H9 (cell line): ENCODE measurements at regions not wholly inside any gene's neighbourhood (a gene's known extent, or its start where the extent isn't known, plus 50 kb on each side); places are given as distances from the start of the nearest gene placed in this dataset.

ENCODE experiments used
- DNase-seq: peaks from one replicate; pipeline ENCODE4 v3.0.0-alpha.2; 2017
- H2AFZ ChIP-seq: one replicate; pipeline ENCODE4 v1.6.1; 2013; ENCODE audit warnings: mild to moderate bottlenecking, low read length, control low read depth, moderate library complexity
- H2AK5ac ChIP-seq: 2 replicates; pipeline ENCODE4 v1.6.1; 2013; ENCODE audit warnings: low read length, control low read depth, mixed read lengths; ENCODE audit not compliant: insufficient read length
- H2BK120ac ChIP-seq: one replicate; pipeline ENCODE4 v1.6.1; 2013; ENCODE audit warnings: low read depth, mild to moderate bottlenecking, low read length, control low read depth, inconsistent platforms; ENCODE audit not compliant: poor library complexity, severe bottlenecking
- H2BK12ac ChIP-seq: 2 replicates; pipeline ENCODE4 v1.6.1; 2013; ENCODE audit warnings: low read length, control low read depth, mixed read lengths, low read depth; ENCODE audit not compliant: insufficient read length
- H2BK15ac ChIP-seq: 2 replicates; pipeline ENCODE4 v1.6.1; 2013; ENCODE audit warnings: low read depth, low read length, control low read depth
- H2BK20ac ChIP-seq: one replicate; pipeline ENCODE4 v1.6.1; 2013; ENCODE audit warnings: low read depth, mild to moderate bottlenecking, low read length, control low read depth, inconsistent platforms; ENCODE audit not compliant: poor library complexity, severe bottlenecking
- H2BK5ac ChIP-seq: 2 replicates; pipeline ENCODE4 v1.6.1; 2013; ENCODE audit warnings: low read length, control low read depth, mixed read lengths; ENCODE audit not compliant: insufficient read length
- H3K14ac ChIP-seq: 2 replicates; pipeline ENCODE4 v1.6.1; 2013; ENCODE audit warnings: low read length, control low read depth; ENCODE audit not compliant: insufficient read depth
- H3K18ac ChIP-seq: 2 replicates; pipeline ENCODE4 v1.6.1; 2013; ENCODE audit warnings: low read depth, mild to moderate bottlenecking, mixed read lengths, low read length, control low read depth; ENCODE audit not compliant: insufficient read length
- H3K23ac ChIP-seq: 2 replicates; pipeline ENCODE4 v1.6.1; 2013; ENCODE audit warnings: low read length, control low read depth, mixed read lengths, low read depth; ENCODE audit not compliant: insufficient read length
- H3K23me2 ChIP-seq: 2 replicates; pipeline ENCODE4 v1.6.1; 2013; ENCODE audit warnings: low read depth, mild to moderate bottlenecking, mixed read lengths, low read length, control low read depth; ENCODE audit not compliant: insufficient read length, poor library complexity, severe bottlenecking
- H3K27ac ChIP-seq: 2 replicates; pipeline ENCODE4 v1.5.1; 2013; ENCODE audit warnings: low read length, control low read depth, mixed read lengths, low read depth; ENCODE audit not compliant: insufficient read length
- H3K27me3 ChIP-seq: 2 replicates; pipeline ENCODE4 v1.6.1; 2013; ENCODE audit warnings: low read length, control low read depth, inconsistent platforms; ENCODE audit not compliant: insufficient read depth
- H3K4ac ChIP-seq: 2 replicates; pipeline ENCODE4 v1.6.1; 2013; ENCODE audit warnings: low read depth, mild to moderate bottlenecking, control low read depth, inconsistent platforms, low read length, moderate library complexity
- H3K4me1 ChIP-seq: 2 replicates; pipeline ENCODE4 v1.6.1; 2013; ENCODE audit warnings: low read length, control low read depth, inconsistent platforms; ENCODE audit not compliant: insufficient read depth
- H3K4me2 ChIP-seq: 2 replicates; pipeline ENCODE4 v1.6.1; 2013; ENCODE audit warnings: low read length, control low read depth, mixed read lengths; ENCODE audit not compliant: insufficient read length, insufficient read depth
- H3K56ac ChIP-seq: 2 replicates; pipeline ENCODE4 v1.6.1; 2013; ENCODE audit warnings: low read depth, mild to moderate bottlenecking, mixed read lengths, low read length, control low read depth; ENCODE audit not compliant: insufficient read length
- H3K79me1 ChIP-seq: 2 replicates; pipeline ENCODE4 v1.6.1; 2013; ENCODE audit warnings: low read depth, mild to moderate bottlenecking, moderate library complexity, low read length, control low read depth, inconsistent platforms; ENCODE audit not compliant: insufficient read depth, poor library complexity, severe bottlenecking
- H3K79me2 ChIP-seq: 2 replicates; pipeline ENCODE4 v1.6.1; 2013; ENCODE audit warnings: low read length, control low read depth, inconsistent platforms; ENCODE audit not compliant: insufficient read depth
- H3K9ac ChIP-seq: 2 replicates; pipeline ENCODE4 v1.6.1; 2013; ENCODE audit warnings: low read length, control low read depth, mixed read lengths; ENCODE audit not compliant: insufficient read length; ENCODE audit errors: extremely low read depth
- H3K9me3 ChIP-seq: one replicate; pipeline ENCODE4 v1.6.1; 2013; ENCODE audit warnings: low read depth, low read length, inconsistent platforms; ENCODE audit not compliant: control insufficient read depth
- H3T11ph ChIP-seq: one replicate; pipeline ENCODE4 v1.6.1; 2013; ENCODE audit warnings: mild to moderate bottlenecking, low read length, control low read depth, inconsistent platforms
- H4K20me1 ChIP-seq: one replicate; pipeline ENCODE4 v1.6.1; 2013; ENCODE audit not compliant: control insufficient read depth, insufficient read length, insufficient read depth
- H4K5ac ChIP-seq: 2 replicates; pipeline ENCODE4 v1.6.1; 2013; ENCODE audit warnings: low read depth, mild to moderate bottlenecking, mixed read lengths, low read length, control low read depth; ENCODE audit not compliant: insufficient read length
- H4K8ac ChIP-seq: replicated peaks from 2 replicates; pipeline ENCODE4 v1.6.1; 2013; ENCODE audit warnings: low read length, control low read depth, mixed read lengths, low read depth; ENCODE audit not compliant: insufficient read length
- H4K91ac ChIP-seq: 2 replicates; pipeline ENCODE4 v1.6.1; 2013; ENCODE audit warnings: low read depth, mild to moderate bottlenecking, moderate library complexity, mixed read lengths, low read length, control low read depth; ENCODE audit not compliant: insufficient read length
- H3K27ac Mint-ChIP-seq, 3 experiments: 2 replicates in 2 of 3; 3 replicates in 1 of 3; pipeline ENCODE4 v1.8.0; 2020 to 2021; ENCODE audit warnings: mixed read lengths in 3 of 3, mild to moderate bottlenecking in 1 of 3, moderate library complexity in 1 of 3
- H3K27me3 Mint-ChIP-seq: 2 replicates; pipeline ENCODE4 v1.8.0; 2021; ENCODE audit warnings: low read depth, mild to moderate bottlenecking, moderate library complexity, mixed read lengths
- H3K36me3 Mint-ChIP-seq, 3 experiments: 2 replicates in 2 of 3; 3 replicates in 1 of 3; pipeline ENCODE4 v1.8.0; 2020 to 2021; ENCODE audit warnings: low read depth in 3 of 3, mixed read lengths in 3 of 3; ENCODE audit not compliant: insufficient read depth in 1 of 3
- H3K4me1 Mint-ChIP-seq, 2 experiments: 2 replicates each; pipeline ENCODE4 v1.8.0; 2020; ENCODE audit warnings: mixed read lengths in 2 of 2
- H3K4me3 Mint-ChIP-seq, 2 experiments: 2 replicates in 1 of 2; 3 replicates in 1 of 2; pipeline ENCODE4 v1.8.0; 2020 to 2021; ENCODE audit warnings: mild to moderate bottlenecking in 2 of 2, mixed read lengths in 2 of 2, moderate library complexity in 1 of 2
- H3K9me3 Mint-ChIP-seq, 2 experiments: 2 replicates in 1 of 2; 3 replicates in 1 of 2; pipeline ENCODE4 v1.8.0; 2020; ENCODE audit warnings: mild to moderate bottlenecking in 2 of 2, mixed read lengths in 2 of 2, moderate library complexity in 1 of 2
- WGBS: extraction: QIAGEN DNeasy Blood & Tissue Kit; methylation state at CpG from one replicate; pipeline ENCODE4 v1.1.7; 2013; ENCODE audit warnings: missing lambda C conversion rate, low lambda C conversion rate, mixed read lengths; ENCODE audit not compliant: insufficient read length; ENCODE audit errors: extremely low coverage; 5-methylcytosine and 5-hydroxymethylcytosine counted together
- TF ChIP-seq, protein P1 (sequence below): fragments of 200-600 bp; sonication (generic); conservative IDR thresholded peaks from 3 replicates; pipeline ENCODE4 v1.8.0; 2021; ENCODE audit warnings: antibody characterized with exemption, mild to moderate bottlenecking

DNA sequence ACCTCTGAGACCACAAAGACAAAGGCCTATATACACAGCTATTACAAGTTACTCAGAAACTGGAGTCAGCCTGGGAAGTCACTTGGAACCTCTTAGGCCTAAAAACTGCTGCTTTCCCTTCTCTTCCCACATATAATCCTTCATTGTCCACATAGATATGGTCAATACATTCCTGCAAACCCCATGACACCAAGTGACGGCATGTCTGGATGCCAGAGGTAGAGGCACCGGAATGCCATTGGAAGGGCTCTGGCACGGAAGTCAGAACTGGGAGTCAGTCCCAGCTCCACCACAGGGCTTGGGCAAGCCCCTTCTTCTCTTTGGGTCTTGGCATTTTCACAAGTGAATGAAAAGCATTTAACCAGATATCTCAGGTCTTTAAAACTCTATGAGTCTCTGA lies 204.7 kb downstream of the MATN1 start:
- no peak overlapping the region for H2BK20ac ChIP-seq
- H3K79me2 ChIP-seq = no peaks in the 10 kb centered on the region
- H3K23me2 ChIP-seq = no peaks in the 10 kb centered on the region
- Mint-ChIP-seq H3K4me3 (no peak overlapping the region), H3K9me3 (no peaks in the 10 kb centered on the region; a peak in 1 of 5 replicates), H3K27ac (no peak overlapping the region), H3K4me1 (peaks cover 17 to 23% of the 10 kb centered on the region in 2 experiments), H3K36me3 (no peaks in the 10 kb centered on the region), H3K27me3 (peaks cover 10% of the 10 kb centered on the region)
- no peak overlapping the region for H3T11ph ChIP-seq
- no peak overlapping the region for H4K8ac ChIP-seq
- no peak overlapping the region for H3K9ac ChIP-seq
- no peak overlapping the region for H3K4me2 ChIP-seq
- H2BK15ac ChIP-seq = no peak overlapping the region
- H3K27me3 ChIP-seq = no peaks in the 10 kb centered on the region
- no peaks in the 10 kb centered on the region for H4K20me1 ChIP-seq
- H3K23ac ChIP-seq = no peak overlapping the region
- no peak overlapping the region for H3K27ac ChIP-seq
- DNase-seq = no peak
- H4K5ac ChIP-seq = no peak overlapping the region
- TF ChIP-seq, protein P1, sequence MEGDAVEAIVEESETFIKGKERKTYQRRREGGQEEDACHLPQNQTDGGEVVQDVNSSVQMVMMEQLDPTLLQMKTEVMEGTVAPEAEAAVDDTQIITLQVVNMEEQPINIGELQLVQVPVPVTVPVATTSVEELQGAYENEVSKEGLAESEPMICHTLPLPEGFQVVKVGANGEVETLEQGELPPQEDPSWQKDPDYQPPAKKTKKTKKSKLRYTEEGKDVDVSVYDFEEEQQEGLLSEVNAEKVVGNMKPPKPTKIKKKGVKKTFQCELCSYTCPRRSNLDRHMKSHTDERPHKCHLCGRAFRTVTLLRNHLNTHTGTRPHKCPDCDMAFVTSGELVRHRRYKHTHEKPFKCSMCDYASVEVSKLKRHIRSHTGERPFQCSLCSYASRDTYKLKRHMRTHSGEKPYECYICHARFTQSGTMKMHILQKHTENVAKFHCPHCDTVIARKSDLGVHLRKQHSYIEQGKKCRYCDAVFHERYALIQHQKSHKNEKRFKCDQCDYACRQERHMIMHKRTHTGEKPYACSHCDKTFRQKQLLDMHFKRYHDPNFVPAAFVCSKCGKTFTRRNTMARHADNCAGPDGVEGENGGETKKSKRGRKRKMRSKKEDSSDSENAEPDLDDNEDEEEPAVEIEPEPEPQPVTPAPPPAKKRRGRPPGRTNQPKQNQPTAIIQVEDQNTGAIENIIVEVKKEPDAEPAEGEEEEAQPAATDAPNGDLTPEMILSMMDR = no peak
- no peak overlapping the region for H3K4ac ChIP-seq
- no peak overlapping the region for H2BK12ac ChIP-seq
- H2BK120ac ChIP-seq = no peak overlapping the region
- no peak overlapping the region for H2BK5ac ChIP-seq
- no peaks in the 10 kb centered on the region for H3K9me3 ChIP-seq
- no CpG with 5 or more reads among the region's 3 CpGs for WGBS
- H3K4me1 ChIP-seq = no peaks in the 10 kb centered on the region
- H3K79me1 ChIP-seq = no peaks in the 10 kb centered on the region
- H3K14ac ChIP-seq = no peak overlapping the region
- H2AFZ ChIP-seq = no peak overlapping the region
- no peak overlapping the region for H4K91ac ChIP-seq
- H3K56ac ChIP-seq = no peak overlapping the region
- no peak overlapping the region for H2AK5ac ChIP-seq
- H3K18ac ChIP-seq = no peak overlapping the region
